A549 (cell line): ENCODE measurements at regions not wholly inside any gene's neighbourhood (a gene's known extent, or its start where the extent isn't known, plus 50 kb on each side); places are given as distances from the start of the nearest gene placed in this dataset.

ENCODE experiments used
- ATAC-seq, 2 experiments: fragments of 200-7000 bp in 1 of 2; fragments of >200 bp in 1 of 2; cut with Nextera tagmentation in 1 of 2; cut with Tn5 transposase in 1 of 2; 3 replicates each; pipeline versions ENCODE4 v1.8.0 to v1.9.1; 2018 to 2020; ENCODE audit warnings: mild to moderate bottlenecking in 1 of 2, moderate library complexity in 1 of 2
- CTCF ChIA-PET: fragments of 300-600 bp; sonication (Branson Sonifier 250); formaldehyde crosslinking; extraction: SDS; loops from one replicate; lab custom pipeline; 2021; ENCODE audit warnings: antibody characterized with exemption, inconsistent platforms; lab: Yijun Ruan, JAX
- POLR2A ChIA-PET: fragments of 350-600 bp; formaldehyde crosslinking; extraction: SDS; loops from one replicate; lab custom pipeline; 2021; ENCODE audit warnings: antibody characterized with exemption, inconsistent platforms; lab: Yijun Ruan, JAX
- DNase-seq, 2 experiments: peaks; one replicate each; pipeline versions ENCODE4 v3.0.0 to v3.0.0-alpha.2; 2011 to 2016; ENCODE audit warnings: low read depth in 1 of 2, low spot score in 1 of 2
- FAIRE-seq: peaks from 2 replicates; lab custom pipeline; 2011; peaks lifted over from hg19 to GRCh38; lab: Jason Lieb, UNC
- H3K27ac ChIP-seq, 2 experiments: fragments of >200 bp; sonication (Bioruptor Twin); formaldehyde crosslinking; 3 replicates each; pipeline ENCODE4 v1.5.1; 2016 to 2017
- H3K4me1 ChIP-seq: fragments of >200 bp; sonication (Bioruptor Twin); formaldehyde crosslinking; 3 replicates; pipeline ENCODE4 v1.6.1; 2016
- H3K4me2 ChIP-seq: fragments of >200 bp; sonication (Bioruptor Twin); formaldehyde crosslinking; 3 replicates; pipeline ENCODE4 v1.6.1; 2016
- H3K4me3 ChIP-seq: fragments of >200 bp; sonication (Bioruptor Twin); formaldehyde crosslinking; 3 replicates; pipeline ENCODE4 v1.5.1; 2016
- H3K9me3 ChIP-seq: fragments of >200 bp; sonication (Bioruptor Twin); formaldehyde crosslinking; 3 replicates; pipeline ENCODE4 v1.6.1; 2016
- BHLHE40 ChIP-seq: IDR thresholded peaks from 2 replicates; pipeline ENCODE4 v1.6.1; 2012; ENCODE audit warnings: low read depth, low read length, inconsistent platforms
- CEBPB ChIP-seq, 2 experiments: fragments of >200 bp in 1 of 2; sonication (Bioruptor Twin) in 1 of 2; formaldehyde crosslinking in 1 of 2; IDR thresholded peaks; 2 replicates each; pipeline ENCODE4 v1.6.1; 2012 to 2016
- EHMT2 ChIP-seq: fragments of 200-600 bp; sonication (generic); IDR thresholded peaks from 2 replicates; pipeline ENCODE4 v1.6.1; 2016; ENCODE audit warnings: antibody characterized with exemption, low read depth, mild to moderate bottlenecking, moderate library complexity
- EP300 ChIP-seq, 2 experiments: fragments of >200 bp; sonication (Bioruptor Twin); formaldehyde crosslinking; IDR thresholded peaks; 2 replicates in 1 of 2; 3 replicates in 1 of 2; pipeline ENCODE4 v1.6.1; 2016 to 2017
- FOSB ChIP-seq: fragments of 250-450 bp; sonication (Bioruptor Pico); IDR thresholded peaks from 2 replicates; pipeline ENCODE4 v1.5.0; 2020; ENCODE audit warnings: mild to moderate bottlenecking, moderate library complexity
- FOSL2 ChIP-seq, 2 experiments: fragments of 450-650 bp in 1 of 2; fragments of >200 bp in 1 of 2; sonication (Bioruptor Twin) in 1 of 2; formaldehyde crosslinking; IDR thresholded peaks; 2 replicates each; pipeline versions ENCODE4 v1.5.0 to v1.6.1; 2016 to 2020; ENCODE audit warnings: mild to moderate bottlenecking in 1 of 2, moderate library complexity in 1 of 2
- GATA3 ChIP-seq: IDR thresholded peaks from 2 replicates; pipeline ENCODE4 v1.6.1; 2012; ENCODE audit warnings: borderline replicate concordance
- HDAC2 ChIP-seq: fragments of 200-600 bp; sonication (generic); IDR thresholded peaks from 2 replicates; pipeline ENCODE4 v1.6.1; 2016
- HOXB13 ChIP-seq: fragments of 250-450 bp; sonication (Bioruptor Pico); IDR thresholded peaks from 2 replicates; pipeline ENCODE4 v1.5.0; 2020; ENCODE audit warnings: low read depth, mild to moderate bottlenecking, moderate library complexity
- JUN ChIP-seq, 2 experiments: fragments of >200 bp; sonication (Bioruptor Twin); formaldehyde crosslinking; IDR thresholded peaks; 2 replicates in 1 of 2; 3 replicates in 1 of 2; pipeline ENCODE4 v1.6.1; 2016 to 2017
- JUNB ChIP-seq: fragments of >200 bp; sonication (Bioruptor Twin); formaldehyde crosslinking; IDR thresholded peaks from 2 replicates; pipeline ENCODE4 v1.6.1; 2016
- MAZ ChIP-seq: fragments of 150-350 bp; IDR thresholded peaks from 2 replicates; pipeline ENCODE4 v1.6.1; 2014; ENCODE audit warnings: antibody characterized with exemption, low read depth, low read length, borderline replicate concordance
- MYC ChIP-seq: IDR thresholded peaks from 2 replicates; pipeline ENCODE4 v1.6.1; 2012; ENCODE audit warnings: mild to moderate bottlenecking, inconsistent platforms, low read length, improper control_type of control experiment, borderline replicate concordance
- NR3C1 ChIP-seq: fragments of >200 bp; sonication (Bioruptor Twin); formaldehyde crosslinking; IDR thresholded peaks from 3 replicates; pipeline ENCODE4 v1.6.1; 2017
- POLR2AphosphoS2 ChIP-seq: conservative IDR thresholded peaks from 2 replicates; pipeline ENCODE4 v1.6.1; 2012; ENCODE audit warnings: low read length, improper control_type of control experiment, inconsistent platforms
- RAD21 ChIP-seq, 2 experiments: fragments of >200 bp in 1 of 2; sonication (Bioruptor Twin) in 1 of 2; formaldehyde crosslinking in 1 of 2; IDR thresholded peaks in 1 of 2; conservative IDR thresholded peaks in 1 of 2; 2 replicates in 1 of 2; 3 replicates in 1 of 2; pipeline ENCODE4 v1.6.1; 2012 to 2018; ENCODE audit warnings: inconsistent platforms in 1 of 2
- SMC3 ChIP-seq: fragments of >200 bp; sonication (Bioruptor Twin); formaldehyde crosslinking; IDR thresholded peaks from 3 replicates; pipeline ENCODE4 v1.6.1; 2018; ENCODE audit warnings: inconsistent platforms
- ZFP36 ChIP-seq: fragments of 450-650 bp; IDR thresholded peaks from 2 replicates; pipeline ENCODE4 v1.6.1; 2014; ENCODE audit warnings: borderline replicate concordance; ENCODE audit not compliant: partially characterized antibody
- WGBS: methylation state at CpG from one replicate; pipeline ENCODE4 v1.1.6; 2017; ENCODE audit errors: missing lambda C conversion rate; 5-methylcytosine and 5-hydroxymethylcytosine counted together
- TF ChIP-seq, protein P1 (sequence below): fragments of 450-650 bp; IDR thresholded peaks from 2 replicates; pipeline ENCODE4 v1.6.1; 2014; ENCODE audit warnings: antibody characterized with exemption
- TF ChIP-seq, protein P2 (sequence below): fragments of >200 bp; sonication (Bioruptor Twin); formaldehyde crosslinking; IDR thresholded peaks from 3 replicates; pipeline ENCODE4 v1.6.1; 2016
- TF ChIP-seq, protein P3 (sequence below): fragments of >200 bp; sonication (Bioruptor Twin); formaldehyde crosslinking; IDR thresholded peaks from 2 replicates; pipeline ENCODE4 v1.6.1; 2016
- TF ChIP-seq, protein P4 (sequence below): IDR thresholded peaks from 2 replicates; pipeline ENCODE4 v1.6.1; 2012; ENCODE audit warnings: low read depth, borderline replicate concordance
- TF ChIP-seq, protein P5 (sequence below): IDR thresholded peaks from 2 replicates; pipeline ENCODE4 v1.6.1; 2012
- TF ChIP-seq, protein P6 (sequence below): fragments of >200 bp; sonication (Bioruptor Twin); formaldehyde crosslinking; IDR thresholded peaks from 3 replicates; pipeline ENCODE4 v1.5.1; 2016

DNA sequence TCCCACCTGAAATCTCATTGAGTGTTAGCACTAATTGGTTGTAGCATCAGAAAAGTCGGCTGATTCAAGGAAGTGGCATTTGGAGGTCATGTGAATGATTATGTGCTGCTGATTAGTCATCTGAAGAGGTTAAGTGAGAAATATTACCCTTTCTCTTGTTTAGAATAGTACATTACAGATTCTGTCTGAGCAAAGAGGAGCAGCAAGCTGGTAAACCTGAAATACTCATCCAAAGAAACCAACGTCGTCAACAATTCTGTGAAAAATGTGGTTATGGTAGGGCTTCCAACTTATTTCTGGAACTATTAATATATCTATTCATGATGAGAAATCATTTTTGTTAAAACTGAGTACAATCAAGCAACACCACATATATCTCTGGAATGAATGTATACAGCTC lies 1024.9 kb downstream of the TUSC7 start:
- no peak for ATAC-seq
- Histone ChIP-seq H3K4me2 (peak overlapping the region; percentile 57; the same call in 2 of the 3 replicates), H3K4me1 (peaks cover 20% of the 10 kb centered on the region), H3K9me3 (no peaks in the 10 kb centered on the region), H3K4me3 (no peak overlapping the region), H3K27ac (peak overlapping the region in 1 of 2 experiments; percentile 35; a peak in 1 of 6 replicates)
- CTCF ChIA-PET, result interaction anchor here (0.6 to 1.1 kb wide), 3 partner anchors 29 to 963 kb away, joined by 3 to 4 read pairs (median 3); no protein-coding TSS in a partner anchor
- no peak for TF ChIP-seq FOSB (CRISPR knock-in tag)
- TF ChIP-seq ZFP36, result no peak
- DNase-seq, result no peak
- FAIRE-seq, result no peak
- 69% methylated on average over 3 of the region's 3 CpGs for WGBS
- POLR2A ChIA-PET, result no interaction called here

DNA sequence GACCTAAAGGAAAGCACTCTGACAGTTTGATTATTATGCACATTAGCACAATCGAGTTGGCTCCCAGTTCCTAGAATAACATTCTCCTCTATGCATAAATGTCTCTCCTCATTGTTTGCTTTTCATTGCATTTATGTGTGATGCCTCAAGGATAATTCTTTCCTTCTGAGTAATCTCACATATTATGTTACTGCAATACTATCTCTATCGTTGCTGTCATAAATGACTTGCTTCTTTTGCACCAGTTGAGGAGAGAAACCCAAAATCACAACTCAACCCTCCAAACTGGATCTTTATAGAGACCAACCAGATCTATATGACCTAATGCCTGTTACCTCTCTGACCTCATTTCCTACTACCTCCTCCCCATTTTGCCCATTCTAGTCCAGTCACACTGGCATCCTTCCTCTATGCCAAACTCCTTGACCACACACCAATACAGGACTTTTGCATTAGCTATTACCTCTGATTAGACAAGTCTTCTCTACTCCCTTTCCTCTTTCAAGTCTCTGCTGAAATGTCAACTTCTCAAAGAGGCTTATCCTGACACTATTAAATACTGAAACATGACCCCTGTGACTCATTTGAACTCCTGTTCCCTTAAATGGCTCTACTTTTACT lies 1026.0 kb downstream of the TUSC7 start:
- peak overlapping the region; percentile 57 for H3K4me2 ChIP-seq
- ChIA-PET CTCF (no interaction called here), POLR2A (no interaction called here)
- no peak overlapping the region for H3K4me3 ChIP-seq
- TF ChIP-seq FOSB (CRISPR knock-in tag) (no peak), JUN (IDR thresholded peaks at IDR 0.05) (0 out of 5 replicates have a peak, but pooled peaks of 1 of the 2 experiments have one; percentile 51), GATA3 (peak; percentile 60; the same call in 1 of the 2 replicates), FOSL2 (IDR thresholded peaks at IDR 0.05) (0 out of 2 replicates have a peak, but pooled peaks have one; percentile 21), FOSL2 (CRISPR knock-in tag; IDR thresholded peaks at IDR 0.05) (peak; percentile 63), JUNB (peak; percentile 53), CEBPB (IDR thresholded peaks at IDR 0.05) (peak; percentile 3 to 54; a peak in 2 of 4 replicates)
- TF ChIP-seq, protein P1, sequence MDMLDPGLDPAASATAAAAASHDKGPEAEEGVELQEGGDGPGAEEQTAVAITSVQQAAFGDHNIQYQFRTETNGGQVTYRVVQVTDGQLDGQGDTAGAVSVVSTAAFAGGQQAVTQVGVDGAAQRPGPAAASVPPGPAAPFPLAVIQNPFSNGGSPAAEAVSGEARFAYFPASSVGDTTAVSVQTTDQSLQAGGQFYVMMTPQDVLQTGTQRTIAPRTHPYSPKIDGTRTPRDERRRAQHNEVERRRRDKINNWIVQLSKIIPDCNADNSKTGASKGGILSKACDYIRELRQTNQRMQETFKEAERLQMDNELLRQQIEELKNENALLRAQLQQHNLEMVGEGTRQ, result no peak
- no peaks in the 10 kb centered on the region for H3K9me3 ChIP-seq
- peak overlapping the region in 1 of 2 experiments; percentile 62; a peak in 3 of 6 replicates for H3K27ac ChIP-seq
- peaks cover 20% of the 10 kb centered on the region for H3K4me1 ChIP-seq
- ATAC-seq (peak; percentile 84 to 88), FAIRE-seq (peak; percentile 51), DNase-seq (peak; percentile 3 to 36)
- WGBS, result 0% methylated on average over 2 of the region's 2 CpGs

DNA sequence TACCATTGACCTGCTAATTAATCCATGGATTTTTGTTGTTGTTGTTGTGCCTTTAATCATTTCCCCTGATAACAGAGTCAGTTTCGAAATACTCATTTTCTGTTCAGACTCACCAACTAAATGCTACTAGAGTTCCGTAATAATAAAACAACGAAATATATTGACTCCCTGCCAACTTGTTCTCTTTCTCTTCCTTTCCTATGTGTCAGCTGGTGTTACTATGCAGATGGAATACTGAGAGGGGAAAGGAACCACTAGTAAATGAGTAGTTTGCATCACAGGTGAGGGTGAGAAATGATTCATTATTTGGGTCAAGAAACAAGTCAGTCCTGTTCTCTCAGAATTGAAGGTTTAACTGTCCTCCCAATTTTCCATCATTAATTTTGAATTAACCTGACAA lies 1027.3 kb downstream of the TUSC7 start:
- Histone ChIP-seq H3K27ac (no peak overlapping the region), H3K9me3 (no peaks in the 10 kb centered on the region), H3K4me3 (no peak overlapping the region), H3K4me2 (no peak overlapping the region), H3K4me1 (peaks cover 20% of the 10 kb centered on the region)
- ATAC-seq (no peak), DNase-seq (no peak), FAIRE-seq (no peak)
- ChIA-PET CTCF (no interaction called here), POLR2A (no interaction called here)
- WGBS, result 85% methylated on average over 3 of the region's 3 CpGs
- no peak for TF ChIP-seq POLR2AphosphoS2
- no peak for TF ChIP-seq MAZ
- no peak for TF ChIP-seq MYC

DNA sequence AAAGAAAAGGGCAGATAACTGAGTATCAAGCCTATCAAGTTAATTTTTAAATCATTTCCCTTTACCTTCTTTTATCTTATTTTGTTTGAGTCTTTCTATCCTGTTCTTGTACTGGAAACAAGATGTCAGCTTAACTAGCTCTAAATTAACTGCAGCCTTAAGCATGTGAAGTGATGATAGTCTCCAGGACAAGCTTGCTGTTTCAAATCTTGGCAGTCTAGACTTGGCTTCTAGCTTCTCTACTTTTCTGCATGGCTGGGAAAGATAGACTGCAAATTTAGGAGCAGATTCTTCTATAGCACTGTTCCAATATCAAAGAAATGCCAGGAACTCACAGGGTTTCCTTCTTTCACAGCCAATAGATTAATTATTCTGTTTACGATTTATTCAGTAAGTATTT lies 1034.4 kb downstream of the TUSC7 start:
- no peak overlapping the region for H3K4me2 ChIP-seq
- no peaks in the 10 kb centered on the region for H3K4me1 ChIP-seq
- DNase-seq, result no peak
- no peak for ATAC-seq
- no peak for FAIRE-seq
- no peak overlapping the region for H3K27ac ChIP-seq
- H3K4me3 ChIP-seq, result no peak overlapping the region
- no peaks in the 10 kb centered on the region for H3K9me3 ChIP-seq
- 75% methylated on average over 1 of the region's 1 CpG for WGBS
- ChIA-PET CTCF (no interaction called here), POLR2A (no interaction called here)
- TF ChIP-seq GATA3 (no peak), JUNB (no peak), NR3C1 (no peak), BHLHE40 (no peak), EP300 (IDR thresholded peaks at IDR 0.05) (no peak), POLR2AphosphoS2 (no peak), ZFP36 (no peak), SMC3 (no peak), EHMT2 (no peak), HOXB13 (CRISPR knock-in tag) (no peak), HDAC2 (no peak), RAD21 (conservative IDR thresholded peaks at IDR 0.05 in 1 of 2, IDR thresholded peaks at IDR 0.05 in 1 of 2) (no peak)
- TF ChIP-seq, protein P2, sequence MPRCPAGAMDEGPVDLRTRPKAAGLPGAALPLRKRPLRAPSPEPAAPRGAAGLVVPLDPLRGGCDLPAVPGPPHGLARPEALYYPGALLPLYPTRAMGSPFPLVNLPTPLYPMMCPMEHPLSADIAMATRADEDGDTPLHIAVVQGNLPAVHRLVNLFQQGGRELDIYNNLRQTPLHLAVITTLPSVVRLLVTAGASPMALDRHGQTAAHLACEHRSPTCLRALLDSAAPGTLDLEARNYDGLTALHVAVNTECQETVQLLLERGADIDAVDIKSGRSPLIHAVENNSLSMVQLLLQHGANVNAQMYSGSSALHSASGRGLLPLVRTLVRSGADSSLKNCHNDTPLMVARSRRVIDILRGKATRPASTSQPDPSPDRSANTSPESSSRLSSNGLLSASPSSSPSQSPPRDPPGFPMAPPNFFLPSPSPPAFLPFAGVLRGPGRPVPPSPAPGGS, result no peak
- TF ChIP-seq, protein P3, sequence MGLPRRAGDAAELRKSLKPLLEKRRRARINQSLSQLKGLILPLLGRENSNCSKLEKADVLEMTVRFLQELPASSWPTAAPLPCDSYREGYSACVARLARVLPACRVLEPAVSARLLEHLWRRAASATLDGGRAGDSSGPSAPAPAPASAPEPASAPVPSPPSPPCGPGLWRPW, result no peak
- TF ChIP-seq, protein P4, sequence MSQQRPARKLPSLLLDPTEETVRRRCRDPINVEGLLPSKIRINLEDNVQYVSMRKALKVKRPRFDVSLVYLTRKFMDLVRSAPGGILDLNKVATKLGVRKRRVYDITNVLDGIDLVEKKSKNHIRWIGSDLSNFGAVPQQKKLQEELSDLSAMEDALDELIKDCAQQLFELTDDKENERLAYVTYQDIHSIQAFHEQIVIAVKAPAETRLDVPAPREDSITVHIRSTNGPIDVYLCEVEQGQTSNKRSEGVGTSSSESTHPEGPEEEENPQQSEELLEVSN, result no peak
- TF ChIP-seq, protein P5, sequence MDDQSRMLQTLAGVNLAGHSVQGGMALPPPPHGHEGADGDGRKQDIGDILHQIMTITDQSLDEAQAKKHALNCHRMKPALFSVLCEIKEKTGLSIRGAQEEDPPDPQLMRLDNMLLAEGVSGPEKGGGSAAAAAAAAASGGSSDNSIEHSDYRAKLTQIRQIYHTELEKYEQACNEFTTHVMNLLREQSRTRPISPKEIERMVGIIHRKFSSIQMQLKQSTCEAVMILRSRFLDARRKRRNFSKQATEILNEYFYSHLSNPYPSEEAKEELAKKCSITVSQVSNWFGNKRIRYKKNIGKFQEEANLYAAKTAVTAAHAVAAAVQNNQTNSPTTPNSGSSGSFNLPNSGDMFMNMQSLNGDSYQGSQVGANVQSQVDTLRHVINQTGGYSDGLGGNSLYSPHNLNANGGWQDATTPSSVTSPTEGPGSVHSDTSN, result no peak
- TF ChIP-seq, protein P6, sequence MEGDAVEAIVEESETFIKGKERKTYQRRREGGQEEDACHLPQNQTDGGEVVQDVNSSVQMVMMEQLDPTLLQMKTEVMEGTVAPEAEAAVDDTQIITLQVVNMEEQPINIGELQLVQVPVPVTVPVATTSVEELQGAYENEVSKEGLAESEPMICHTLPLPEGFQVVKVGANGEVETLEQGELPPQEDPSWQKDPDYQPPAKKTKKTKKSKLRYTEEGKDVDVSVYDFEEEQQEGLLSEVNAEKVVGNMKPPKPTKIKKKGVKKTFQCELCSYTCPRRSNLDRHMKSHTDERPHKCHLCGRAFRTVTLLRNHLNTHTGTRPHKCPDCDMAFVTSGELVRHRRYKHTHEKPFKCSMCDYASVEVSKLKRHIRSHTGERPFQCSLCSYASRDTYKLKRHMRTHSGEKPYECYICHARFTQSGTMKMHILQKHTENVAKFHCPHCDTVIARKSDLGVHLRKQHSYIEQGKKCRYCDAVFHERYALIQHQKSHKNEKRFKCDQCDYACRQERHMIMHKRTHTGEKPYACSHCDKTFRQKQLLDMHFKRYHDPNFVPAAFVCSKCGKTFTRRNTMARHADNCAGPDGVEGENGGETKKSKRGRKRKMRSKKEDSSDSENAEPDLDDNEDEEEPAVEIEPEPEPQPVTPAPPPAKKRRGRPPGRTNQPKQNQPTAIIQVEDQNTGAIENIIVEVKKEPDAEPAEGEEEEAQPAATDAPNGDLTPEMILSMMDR, result no peak
